OCI-LY7 (cell line): ENCODE measurements at regions not wholly inside any gene's neighbourhood (a gene's known extent, or its start where the extent isn't known, plus 50 kb on each side); places are given as distances from the start of the nearest gene placed in this dataset.

Experiments used
- CTCF ChIP-seq: fragments of 200-600 bp; sonication (generic); conservative IDR thresholded peaks from 2 replicates; pipeline ENCODE4 v1.5.1; 2014; ENCODE audit warnings: mild to moderate bottlenecking, antibody characterized with exemption, low read length, moderate library complexity, mixed read lengths
- EZH2phosphoT487 ChIP-seq: fragments of 200-600 bp; sonication (generic); IDR thresholded peaks from 2 replicates; pipeline ENCODE4 v1.6.1; 2018; ENCODE audit warnings: low read depth, borderline replicate concordance, mild to moderate bottlenecking, mixed run types, antibody characterized with exemption, low read length, moderate library complexity, mixed read lengths

GRCh38 chr2:146801886-146802285 lies 1042.9 kb upstream of the ACVR2A start:
- TF ChIP-seq CTCF (no peak), EZH2phosphoT487 (no peak)
